ENCODE measurements at regions not wholly inside any gene's neighbourhood (a gene's known extent, or its start where the extent isn't known, plus 50 kb on each side); places are given as distances from the start of the nearest gene placed in this dataset.

- Histone ChIP-seq H3K9me3 (ENCODE audit: control insufficient read depth, insufficient read depth, low read length) (no peaks in the 10 kb centered on the region), H3K27me3 (ENCODE audit: control insufficient read depth, insufficient read depth, low read length) (no peaks in the 10 kb centered on the region), H3K4me3 (ENCODE audit: low read depth, low read length) (no peak overlapping the region), H3K27ac (ENCODE audit: low read depth, low read length) (no peak overlapping the region)
- no peak for TF ChIP-seq CTCF (IDR thresholded peaks at IDR 0.05; ENCODE audit: low read depth, low read length)
- no peak for DNase-seq (ENCODE audit: low read depth, low spot score)
- ChIA-PET POLR2A (no interaction called here), CTCF (no interaction called here)
These were observed 253.9 kb upstream of the THRB start for GRCh38 chr3:24748520-24748919.

DNA sequence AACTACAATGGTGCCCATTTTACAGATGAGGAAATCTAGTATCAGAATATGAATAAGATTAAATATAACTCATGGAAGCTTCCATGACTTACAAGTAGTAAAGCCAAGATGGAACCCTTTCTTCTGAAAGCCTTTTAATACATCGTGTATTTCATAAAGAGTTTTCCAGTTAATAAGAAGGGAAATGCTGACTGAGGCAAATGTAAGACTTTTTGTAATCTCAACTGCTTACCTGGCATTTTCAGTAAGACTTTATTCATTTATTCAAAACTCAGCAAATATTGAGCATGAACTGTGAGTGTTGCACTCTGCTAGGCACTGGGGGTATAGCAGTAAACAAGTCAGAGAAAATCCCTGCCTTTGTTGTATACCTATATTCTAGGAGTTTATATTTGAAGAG lies 256.4 kb upstream of the THRB start:
- Histone ChIP-seq H3K27ac (ENCODE audit: low read depth, low read length) (no peak overlapping the region), H3K9me3 (ENCODE audit: control insufficient read depth, insufficient read depth, low read length) (no peaks in the 10 kb centered on the region), H3K27me3 (ENCODE audit: control insufficient read depth, insufficient read depth, low read length) (no peaks in the 10 kb centered on the region), H3K4me3 (ENCODE audit: low read depth, low read length) (no peak overlapping the region)
- no peak for TF ChIP-seq CTCF (IDR thresholded peaks at IDR 0.05; ENCODE audit: low read depth, low read length)
- ChIA-PET POLR2A (no interaction called here), CTCF (no interaction called here)
- DNase-seq (ENCODE audit: low read depth, low spot score): no peak

GRCh38 chr3:24756101-24756888 lies 261.6 kb upstream of the THRB start:
- H3K9me3 ChIP-seq (ENCODE audit: control insufficient read depth, insufficient read depth, low read length): no peaks in the 10 kb centered on the region
- H3K27me3 ChIP-seq (ENCODE audit: control insufficient read depth, insufficient read depth, low read length): no peaks in the 10 kb centered on the region
- H3K27ac ChIP-seq (ENCODE audit: low read depth, low read length): no peak overlapping the region
- ChIA-PET POLR2A (no interaction called here), CTCF (no interaction called here)
- no peak for DNase-seq (ENCODE audit: low read depth, low spot score)
- TF ChIP-seq CTCF (IDR thresholded peaks at IDR 0.05; ENCODE audit: low read depth, low read length): no peak
- no peak overlapping the region for H3K4me3 ChIP-seq (ENCODE audit: low read depth, low read length)

DNA sequence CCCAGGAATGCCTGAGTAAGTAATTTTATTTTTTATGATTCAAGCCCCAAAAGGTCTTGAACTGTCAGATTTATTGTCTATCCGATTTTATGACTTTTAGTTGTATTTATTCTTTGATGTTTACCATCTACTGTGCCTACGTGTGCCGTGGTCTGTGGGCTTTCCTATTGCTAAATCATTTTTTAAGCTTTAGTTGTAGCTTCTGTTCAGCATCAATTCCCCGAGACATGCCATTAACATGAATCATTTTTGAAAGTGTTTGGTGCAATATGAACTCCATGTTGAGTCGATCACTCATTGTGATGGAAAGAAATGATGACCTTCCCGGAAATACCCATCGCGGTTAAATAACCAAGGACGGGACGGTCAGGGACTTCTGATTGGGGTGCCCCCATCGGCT lies 268.7 kb upstream of the THRB start:
- Histone ChIP-seq H3K4me3 (ENCODE audit: low read depth, low read length) (no peak overlapping the region), H3K27ac (ENCODE audit: low read depth, low read length) (no peak overlapping the region), H3K9me3 (ENCODE audit: control insufficient read depth, insufficient read depth, low read length) (no peaks in the 10 kb centered on the region), H3K27me3 (ENCODE audit: control insufficient read depth, insufficient read depth, low read length) (no peaks in the 10 kb centered on the region)
- ChIA-PET POLR2A (no interaction called here), CTCF (no interaction called here)
- TF ChIP-seq CTCF (IDR thresholded peaks at IDR 0.05; ENCODE audit: low read depth, low read length): no peak
- DNase-seq (ENCODE audit: low read depth, low spot score): no peak

DNA sequence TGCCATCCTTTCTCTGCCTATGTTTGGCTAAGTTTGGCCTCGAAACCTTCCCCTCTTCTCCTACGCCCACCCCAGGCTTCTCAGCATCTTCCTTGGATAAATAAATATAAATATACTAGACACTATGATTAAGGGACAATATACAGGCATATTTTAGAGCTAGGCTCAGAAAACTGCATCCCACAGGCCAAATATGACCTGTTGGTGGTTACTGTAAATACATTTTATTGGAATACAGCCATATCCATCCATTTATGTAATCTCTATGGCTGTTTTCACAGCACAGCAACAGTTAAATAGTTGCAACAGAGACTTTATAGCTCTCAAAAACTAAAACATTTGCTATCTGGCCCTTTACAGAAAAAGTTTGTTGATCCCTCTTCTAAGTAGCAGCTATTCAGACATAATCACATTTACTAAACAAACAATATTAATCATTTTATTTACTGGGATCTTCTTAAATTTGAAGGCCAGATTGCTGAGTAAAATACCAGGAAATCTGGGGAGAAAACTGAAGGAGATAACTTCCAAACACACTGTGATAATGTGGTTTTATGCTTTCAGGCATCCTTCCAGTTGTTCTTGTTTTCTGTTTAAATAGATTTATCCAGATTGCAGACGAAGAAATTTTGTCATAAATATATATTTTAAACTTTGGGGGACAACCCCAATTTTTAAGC lies 269.7 kb upstream of the THRB start:
- H3K4me3 ChIP-seq (ENCODE audit: low read depth, low read length): no peak overlapping the region
- POLR2A ChIA-PET: no interaction called here
- CTCF ChIA-PET: interaction anchor here (0.5 kb wide), 1 partner anchor 1616 kb away, joined by 3 read pairs; no protein-coding TSS in a partner anchor
- no peaks in the 10 kb centered on the region for H3K9me3 ChIP-seq (ENCODE audit: control insufficient read depth, insufficient read depth, low read length)
- no peaks in the 10 kb centered on the region for H3K27me3 ChIP-seq (ENCODE audit: control insufficient read depth, insufficient read depth, low read length)
- TF ChIP-seq CTCF (IDR thresholded peaks at IDR 0.05; ENCODE audit: low read depth, low read length): no peak
- H3K27ac ChIP-seq (ENCODE audit: low read depth, low read length): no peak overlapping the region
- DNase-seq (ENCODE audit: low read depth, low spot score): no peak
